NCI-H82 treated with DMSO at 0.1 percent for 48 hours (cell line): ENCODE measurements at regions not wholly inside any gene's neighbourhood (a gene's known extent, or its start where the extent isn't known, plus 50 kb on each side); places are given as distances from the start of the nearest gene placed in this dataset.

Source experiments
- DNase-seq: peaks from one replicate; lab custom pipeline; 2025; ENCODE audit not compliant: unreplicated experiment; lab: John Stamatoyannopoulos, UW

DNA sequence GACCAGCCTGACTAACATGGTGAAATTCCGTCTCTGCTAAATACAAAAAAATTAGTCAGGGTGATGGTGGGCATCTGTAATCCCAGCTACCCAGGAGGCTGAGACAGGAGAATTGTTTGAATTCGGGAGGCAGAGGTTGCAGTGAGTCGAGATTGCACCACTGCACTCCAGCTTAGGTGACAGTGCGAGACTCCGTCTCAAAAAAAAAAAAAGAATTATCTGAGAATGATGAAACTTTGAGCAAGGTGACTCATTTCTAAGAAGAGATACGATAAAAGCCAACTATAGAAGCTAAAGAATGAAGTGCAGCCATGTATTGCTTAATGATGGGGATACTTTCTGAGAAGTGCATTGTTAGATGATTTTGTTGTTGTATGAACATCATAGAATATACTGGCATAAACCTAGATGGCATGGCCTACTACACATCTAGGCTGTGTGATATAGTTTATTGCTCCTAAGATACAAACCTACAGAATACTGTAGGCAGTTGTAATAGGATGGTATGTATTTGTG is 64.7 kb downstream of the SNRPE start:
- DNase-seq, result no peak

DNA sequence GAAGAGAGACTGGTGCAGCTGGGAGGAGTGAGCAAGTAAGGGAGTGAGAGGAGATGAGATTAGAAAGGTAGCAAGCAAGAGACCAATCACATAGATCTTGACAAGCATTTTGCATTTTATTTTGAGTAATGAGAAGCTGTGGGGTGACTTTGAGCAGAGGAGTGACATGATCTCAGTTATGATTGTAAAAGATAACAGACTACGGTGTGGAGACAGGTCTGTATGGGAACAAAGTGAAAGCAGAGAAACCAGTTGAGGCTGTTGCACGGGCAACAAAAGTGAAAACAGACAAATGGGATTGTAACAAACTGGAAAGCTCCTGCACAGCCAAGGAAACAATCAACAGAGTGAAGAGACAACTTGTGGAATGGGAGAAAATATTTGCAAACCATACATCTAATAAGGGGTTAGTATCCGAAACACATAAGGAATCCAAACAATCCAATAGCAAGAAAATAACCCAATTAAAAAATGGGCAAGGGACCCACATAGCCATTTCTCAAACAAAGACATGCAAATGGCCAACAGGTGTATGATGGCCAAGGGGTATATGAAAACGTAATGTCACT is 68.4 kb downstream of the SNRPE start:
- no peak for DNase-seq

GRCh38 chr1:203930342-203930741 is 68.9 kb downstream of the SNRPE start:
- no peak for DNase-seq

- no peak for DNase-seq
Measured at GRCh38 chr1:203931953-203932352, 70.6 kb downstream of the SNRPE start.

DNA sequence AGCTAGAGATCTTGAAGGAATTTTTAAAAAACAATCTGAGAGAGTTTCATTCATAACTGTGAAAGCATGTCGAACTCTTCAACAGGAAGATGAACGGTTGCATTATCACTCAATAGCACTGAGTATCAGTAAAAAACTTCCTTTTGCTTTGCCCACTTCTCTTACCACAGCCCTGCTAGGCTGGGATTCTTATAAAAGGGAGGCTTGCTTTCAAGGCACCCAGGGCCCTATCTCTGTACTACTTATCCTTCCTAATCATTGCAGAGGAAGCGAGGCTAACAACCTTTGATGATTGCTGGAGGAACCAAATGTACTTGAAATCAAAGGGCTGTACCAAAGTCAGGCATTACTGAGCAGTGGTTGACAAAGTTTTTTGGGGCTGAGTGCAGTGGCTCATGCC is 71.2 kb downstream of the SNRPE start:
- no peak for DNase-seq

- DNase-seq, result no peak
Measured at GRCh38 chr1:203934027-203934426, 72.6 kb downstream of the SNRPE start.

DNA sequence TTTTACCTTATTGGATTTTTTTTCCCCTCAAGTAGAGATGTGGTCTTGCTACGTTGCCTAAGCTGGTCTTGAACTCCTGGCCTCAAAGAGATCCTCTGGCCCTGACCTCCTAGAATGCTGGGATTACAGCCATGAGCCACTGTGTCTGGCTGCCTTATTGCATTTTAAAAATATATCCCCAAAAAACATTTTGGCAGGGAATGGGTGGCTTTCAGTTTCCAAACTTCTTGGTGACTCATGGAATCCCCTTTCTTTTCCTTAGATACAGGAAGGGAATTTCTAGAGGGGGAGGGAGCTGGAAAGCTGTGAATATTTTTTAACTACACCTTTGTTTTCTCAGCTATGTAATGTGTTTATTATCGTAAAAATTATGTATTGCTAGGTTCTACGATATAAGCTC is 73.3 kb downstream of the SNRPE start:
- DNase-seq, result no peak

- DNase-seq, result no peak
Measured at GRCh38 chr1:203935321-203935720, 73.9 kb downstream of the SNRPE start.

- DNase-seq, result no peak
Measured at GRCh38 chr1:203937678-203938330, 76.4 kb downstream of the SNRPE start.

DNA sequence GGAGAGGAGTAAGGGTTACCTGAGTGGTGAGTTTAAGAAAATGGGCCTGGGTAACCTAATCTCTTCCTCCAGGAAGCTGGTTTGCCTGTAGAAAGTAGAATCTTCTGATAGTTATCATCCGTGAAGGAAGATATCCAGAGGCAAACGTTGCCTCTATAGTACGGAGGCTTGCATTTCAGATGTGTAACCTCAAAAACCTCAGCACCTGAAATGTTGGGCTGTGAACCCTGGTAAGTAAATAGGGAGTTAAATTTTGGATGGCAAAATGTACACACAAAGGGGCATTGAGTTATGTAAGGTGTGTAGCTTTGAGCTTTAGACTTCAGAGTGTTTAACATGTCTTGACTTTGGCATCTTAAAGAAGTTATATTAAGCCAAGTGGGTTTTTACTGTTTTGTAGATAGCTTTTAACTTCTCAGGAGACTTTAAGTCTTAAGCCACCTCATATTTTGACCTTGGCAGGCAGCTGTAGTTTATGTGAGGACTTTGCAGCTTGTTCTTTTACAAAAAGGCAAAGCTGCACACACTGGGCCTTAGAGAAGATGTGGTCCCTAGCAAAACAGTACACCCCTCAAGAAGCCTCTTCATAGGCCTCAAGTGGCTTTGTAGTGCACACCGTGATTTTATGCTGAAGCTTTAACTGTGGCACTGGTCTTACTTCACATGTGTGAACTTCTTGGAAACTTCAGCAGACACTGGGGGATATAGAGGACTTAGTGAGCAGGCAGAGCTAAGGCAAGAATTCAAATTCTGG is 83.4 kb downstream of the SNRPE start:
- DNase-seq, result no peak

GRCh38 chr1:203954293-203954692 is 92.9 kb downstream of the SNRPE start:
- no peak for DNase-seq

GRCh38 chr1:203954788-203955552 is 93.6 kb downstream of the SNRPE start:
- no peak for DNase-seq

DNA sequence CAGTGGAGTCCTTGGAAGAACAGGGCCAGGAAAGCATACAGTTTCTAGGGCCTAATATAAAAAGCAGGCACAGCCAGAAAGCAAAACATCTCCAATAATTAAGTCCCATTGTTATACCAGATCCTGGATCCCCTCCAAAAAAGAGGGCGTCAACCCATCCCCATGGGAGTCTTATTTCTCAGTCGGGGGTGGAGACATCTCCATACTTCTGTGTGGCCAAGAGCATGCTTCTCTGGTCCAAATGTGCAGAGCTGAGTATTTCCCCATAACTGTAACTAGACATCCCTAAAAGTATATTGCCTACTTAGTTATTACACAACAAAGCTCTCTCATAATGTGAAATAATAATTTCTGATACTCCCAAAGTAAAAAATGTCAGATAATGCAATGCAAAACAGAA is 104.2 kb upstream of the SOX13 start:
- no peak for DNase-seq

- no peak for DNase-seq
Measured at GRCh38 chr1:203969846-203970245, 103.1 kb upstream of the SOX13 start.

DNA sequence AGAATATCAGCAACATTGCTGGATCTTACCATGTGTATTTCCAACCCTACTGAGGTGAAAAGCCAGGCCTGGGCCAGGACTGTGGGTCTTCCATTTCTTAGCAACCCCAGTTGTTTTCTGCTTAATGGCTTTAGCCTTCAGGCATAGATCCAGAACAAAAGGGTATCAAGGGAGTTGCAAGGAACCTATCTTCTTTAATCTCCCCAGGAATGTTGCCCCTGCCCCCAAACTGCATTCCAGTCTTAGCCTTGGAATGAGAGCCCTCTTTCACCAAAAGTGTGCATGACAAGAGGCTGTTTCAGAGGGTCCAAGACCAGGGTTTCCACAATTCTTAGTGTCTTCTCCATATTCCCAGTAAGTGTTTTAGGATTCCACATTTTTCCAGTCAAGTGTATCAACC is 87.9 kb upstream of the SOX13 start:
- no peak for DNase-seq

GRCh38 chr1:203985676-203986075 is 87.2 kb upstream of the SOX13 start:
- no peak for DNase-seq

GRCh38 chr1:203986887-203987461 is 85.9 kb upstream of the SOX13 start:
- DNase-seq, result no peak

- DNase-seq, result no peak
Measured at GRCh38 chr1:203990118-203990517, 82.8 kb upstream of the SOX13 start.

DNA sequence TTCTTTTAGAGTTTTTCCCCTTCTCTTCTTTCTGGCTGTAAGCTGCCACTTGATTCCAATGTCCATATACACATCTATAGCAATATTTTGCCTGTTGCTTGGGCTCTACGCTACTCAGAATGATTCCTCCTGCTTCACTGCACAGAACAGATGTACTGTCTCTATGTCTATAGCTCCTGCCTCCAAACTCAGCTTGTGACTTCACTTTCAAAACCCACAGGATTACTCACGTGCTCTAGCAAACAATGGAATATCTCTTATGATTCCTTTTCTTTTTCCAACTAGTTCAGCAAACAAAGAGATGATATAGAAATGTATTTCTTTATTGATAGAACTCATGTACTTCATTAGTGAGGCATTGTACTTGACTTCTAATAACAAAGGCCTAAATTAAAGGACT is 80.5 kb upstream of the SOX13 start:
- no peak for DNase-seq

DNA sequence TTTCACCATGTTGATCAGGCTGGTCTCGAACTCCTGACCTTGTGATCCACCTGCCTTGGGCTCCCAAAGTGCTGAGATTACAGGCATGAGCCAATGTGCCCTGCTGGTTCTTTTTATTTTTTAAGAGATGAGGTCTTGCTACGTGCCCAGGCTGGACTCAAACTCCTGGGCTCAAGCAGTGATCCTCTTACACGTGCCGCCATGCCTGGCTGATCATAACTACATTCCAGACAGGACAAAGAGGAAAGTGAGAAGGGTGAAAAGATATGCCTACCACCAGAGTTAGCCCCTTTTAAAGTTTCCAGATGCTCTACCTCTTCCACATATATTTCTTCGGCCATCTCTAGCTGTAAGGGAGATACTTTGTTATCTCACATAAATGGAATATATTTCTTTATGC is 79.7 kb upstream of the SOX13 start:
- DNase-seq, result no peak

GRCh38 chr1:203995228-203995627 is 77.7 kb upstream of the SOX13 start:
- no peak for DNase-seq
